Uterus (tissue), 3 donors: ENCODE measurements at regions not wholly inside any gene's neighbourhood (a gene's known extent, or its start where the extent isn't known, plus 50 kb on each side); places are given as distances from the start of the nearest gene placed in this dataset.

ENCODE experiments used
- DNase-seq, 2 donors: peaks; one replicate each; pipeline ENCODE4 v3.0.0-alpha.2; 2019 to 2020
- H3K27ac ChIP-seq, 2 donors: fragments of 200-600 bp; sonication (generic); 1 replicate in 1 of 2; 2 replicates in 1 of 2; pipeline ENCODE4 v1.5.1; 2016 to 2018
- H3K27me3 ChIP-seq, 2 donors: fragments of 200-600 bp; sonication (generic); one replicate each; pipeline ENCODE4 v1.5.1; 2018 to 2019; ENCODE audit warnings: control low read depth in 1 of 2
- H3K36me3 ChIP-seq, 2 donors: fragments of 200-600 bp; sonication (generic); one replicate each; pipeline ENCODE4 v1.5.1; 2019; ENCODE audit warnings: control low read depth in 1 of 2
- H3K4me1 ChIP-seq, 2 donors: fragments of 200-600 bp; sonication (generic); one replicate each; pipeline ENCODE4 v1.5.1; 2018 to 2019; ENCODE audit warnings: control low read depth in 1 of 2
- H3K4me3 ChIP-seq, 2 donors: fragments of 200-600 bp; sonication (generic); 1 replicate in 1 of 2; 2 replicates in 1 of 2; pipeline ENCODE4 v1.5.1; 2018 to 2019; ENCODE audit warnings: mild to moderate bottlenecking in 1 of 2
- H3K9me3 ChIP-seq, 2 donors: fragments of 200-600 bp; sonication (generic); one replicate each; pipeline ENCODE4 v1.5.1; 2019; ENCODE audit warnings: control low read depth in 1 of 2
- POLR2A ChIP-seq, 2 donors: fragments of 450-650 bp; IDR thresholded peaks; one replicate each; pipeline ENCODE4 v1.6.1; 2016; ENCODE audit warnings: antibody characterized with exemption in 2 of 2, mild to moderate bottlenecking in 1 of 2, moderate library complexity in 1 of 2
- intact Hi-C: fragments of 100-400 bp; cut with DNase I; formaldehyde crosslinking; loops from one replicate; pipeline ENCODE4 v1.15.1; 2023; ENCODE audit warnings: low total_unique reads
- TF ChIP-seq, protein P1 (sequence below), 4 experiments: fragments of 200-600 bp in 2 of 4; fragments of 450-650 bp in 2 of 4; sonication (generic) in 2 of 4; IDR thresholded peaks; one replicate each; pipeline ENCODE4 v1.5.1; 2016 to 2019; ENCODE audit warnings: antibody characterized with exemption in 4 of 4, mild to moderate bottlenecking in 2 of 4, moderate library complexity in 1 of 4
- donor health status: DM: yes; HTN: yes; CAD: no.

DNA sequence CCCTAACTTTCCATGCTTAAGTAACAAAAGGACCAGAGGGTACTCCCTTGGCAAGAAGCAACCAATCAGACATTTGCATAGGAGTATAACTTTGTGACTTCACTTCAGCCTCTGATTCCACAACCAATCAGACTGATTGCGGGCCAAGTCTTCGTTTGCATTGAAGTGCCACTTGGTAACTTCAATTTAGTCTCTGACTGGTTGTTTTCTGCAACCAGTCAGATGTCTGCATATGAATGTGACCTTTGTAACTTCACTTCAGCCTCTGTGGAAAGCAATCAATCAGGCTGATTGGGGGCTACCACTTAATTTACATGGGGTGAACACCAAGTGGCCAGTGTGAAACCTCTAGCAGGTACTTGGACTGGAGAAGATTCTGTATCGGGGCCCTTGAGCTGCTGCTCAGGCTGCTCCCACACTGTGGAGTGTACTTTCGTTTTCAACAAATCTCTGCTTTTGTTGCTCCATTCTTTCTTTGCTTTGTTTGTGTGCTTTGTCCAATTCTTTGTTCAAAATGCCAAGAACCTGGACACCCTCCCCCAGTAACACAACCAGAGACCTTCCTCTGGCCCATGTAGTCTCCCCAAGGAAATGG lies 241.5 kb downstream of the ACKR3 start:
- no peaks in the 10 kb centered on the region for H3K27me3 ChIP-seq
- H3K9me3 ChIP-seq: no peaks in the 10 kb centered on the region
- H3K4me1 ChIP-seq: no peaks in the 10 kb centered on the region
- H3K36me3 ChIP-seq: no peaks in the 10 kb centered on the region
- no peak for DNase-seq
- H3K4me3 ChIP-seq: no peak overlapping the region
- TF ChIP-seq, protein P1, sequence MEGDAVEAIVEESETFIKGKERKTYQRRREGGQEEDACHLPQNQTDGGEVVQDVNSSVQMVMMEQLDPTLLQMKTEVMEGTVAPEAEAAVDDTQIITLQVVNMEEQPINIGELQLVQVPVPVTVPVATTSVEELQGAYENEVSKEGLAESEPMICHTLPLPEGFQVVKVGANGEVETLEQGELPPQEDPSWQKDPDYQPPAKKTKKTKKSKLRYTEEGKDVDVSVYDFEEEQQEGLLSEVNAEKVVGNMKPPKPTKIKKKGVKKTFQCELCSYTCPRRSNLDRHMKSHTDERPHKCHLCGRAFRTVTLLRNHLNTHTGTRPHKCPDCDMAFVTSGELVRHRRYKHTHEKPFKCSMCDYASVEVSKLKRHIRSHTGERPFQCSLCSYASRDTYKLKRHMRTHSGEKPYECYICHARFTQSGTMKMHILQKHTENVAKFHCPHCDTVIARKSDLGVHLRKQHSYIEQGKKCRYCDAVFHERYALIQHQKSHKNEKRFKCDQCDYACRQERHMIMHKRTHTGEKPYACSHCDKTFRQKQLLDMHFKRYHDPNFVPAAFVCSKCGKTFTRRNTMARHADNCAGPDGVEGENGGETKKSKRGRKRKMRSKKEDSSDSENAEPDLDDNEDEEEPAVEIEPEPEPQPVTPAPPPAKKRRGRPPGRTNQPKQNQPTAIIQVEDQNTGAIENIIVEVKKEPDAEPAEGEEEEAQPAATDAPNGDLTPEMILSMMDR (IDR thresholded peaks at IDR 0.05): no peak
- TF ChIP-seq POLR2A (IDR thresholded peaks at IDR 0.05): no peak
- no peak overlapping the region for H3K27ac ChIP-seq
- intact Hi-C loops: no loop called here

DNA sequence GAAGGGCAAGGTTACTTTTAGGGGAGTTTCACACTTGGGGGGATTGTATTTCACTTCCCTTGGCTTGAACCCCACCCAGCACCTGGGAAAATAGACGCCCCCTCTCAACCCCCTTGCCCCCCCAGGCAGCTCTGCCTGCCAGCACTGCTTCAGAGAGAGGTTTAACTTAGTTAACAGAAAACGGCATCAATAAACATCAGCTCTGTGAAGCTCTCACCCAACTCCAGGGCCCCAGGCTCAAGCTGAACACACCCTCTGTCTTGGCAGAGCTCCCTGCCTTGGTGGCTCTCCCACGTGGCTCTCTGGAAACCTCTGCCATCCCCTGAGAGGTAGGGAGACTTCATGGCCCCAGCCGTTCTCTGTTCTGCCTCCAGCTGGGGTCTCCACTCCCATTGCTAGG lies 244.1 kb downstream of the ACKR3 start:
- Histone ChIP-seq H3K4me3 (no peak overlapping the region), H3K36me3 (no peaks in the 10 kb centered on the region), H3K4me1 (no peaks in the 10 kb centered on the region), H3K27ac (no peak overlapping the region), H3K9me3 (no peaks in the 10 kb centered on the region), H3K27me3 (no peaks in the 10 kb centered on the region)
- intact Hi-C loops: no loop called here
- TF ChIP-seq, protein P1 (IDR thresholded peaks at IDR 0.05): no peak
- no peak for TF ChIP-seq POLR2A (IDR thresholded peaks at IDR 0.05)
- no peak for DNase-seq

DNA sequence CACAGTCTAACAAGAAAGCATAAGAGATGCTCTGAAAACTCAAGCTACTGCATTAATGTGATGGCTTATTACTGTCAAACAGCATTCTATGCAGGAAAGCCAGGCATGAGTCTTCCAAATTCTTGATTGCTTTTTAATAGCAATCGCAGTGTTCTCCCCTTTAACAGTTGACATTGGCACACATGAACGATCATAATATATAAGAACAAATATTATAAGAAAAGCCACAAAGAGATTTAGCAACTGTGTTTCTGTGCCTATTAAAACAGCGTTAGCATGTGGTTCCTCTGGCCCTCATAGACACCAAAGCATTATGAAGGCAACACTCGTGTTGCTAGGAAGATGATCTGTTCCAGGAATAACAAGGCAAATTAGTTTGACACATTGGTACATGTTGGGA lies 245.0 kb downstream of the ACKR3 start:
- TF ChIP-seq, protein P1 (IDR thresholded peaks at IDR 0.05): no peak
- no peak for TF ChIP-seq POLR2A (IDR thresholded peaks at IDR 0.05)
- intact Hi-C loops: no loop called here
- Histone ChIP-seq H3K4me3 (no peak overlapping the region), H3K27me3 (no peaks in the 10 kb centered on the region), H3K27ac (no peak overlapping the region), H3K4me1 (no peaks in the 10 kb centered on the region), H3K9me3 (no peaks in the 10 kb centered on the region), H3K36me3 (no peaks in the 10 kb centered on the region)
- no peak for DNase-seq

DNA sequence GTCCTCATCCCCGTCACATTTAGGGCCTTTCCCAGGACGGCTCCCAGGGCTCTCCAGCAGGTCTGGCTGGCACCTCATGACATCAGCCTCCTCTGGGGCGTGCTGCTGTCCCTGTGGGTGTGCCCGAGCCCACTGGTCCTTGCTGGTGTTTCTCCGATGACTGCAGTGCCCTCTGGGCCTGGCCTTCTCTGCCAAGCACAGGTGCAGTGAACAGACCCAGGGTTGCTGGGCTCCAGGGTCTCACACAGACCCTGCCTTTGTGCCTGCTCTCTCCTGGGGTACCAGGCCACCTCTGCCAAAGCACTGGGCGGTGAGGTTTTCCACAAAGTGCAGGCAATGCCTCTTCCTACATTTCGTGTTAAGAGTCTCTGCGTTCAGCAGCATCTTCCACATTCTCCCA lies 246.1 kb downstream of the ACKR3 start:
- Histone ChIP-seq H3K9me3 (no peaks in the 10 kb centered on the region), H3K27ac (no peak overlapping the region), H3K4me3 (no peak overlapping the region), H3K4me1 (no peaks in the 10 kb centered on the region), H3K27me3 (no peaks in the 10 kb centered on the region), H3K36me3 (no peaks in the 10 kb centered on the region)
- intact Hi-C loops: no loop called here
- TF ChIP-seq, protein P1 (IDR thresholded peaks at IDR 0.05): no peak
- no peak for TF ChIP-seq POLR2A (IDR thresholded peaks at IDR 0.05)
- DNase-seq: no peak

DNA sequence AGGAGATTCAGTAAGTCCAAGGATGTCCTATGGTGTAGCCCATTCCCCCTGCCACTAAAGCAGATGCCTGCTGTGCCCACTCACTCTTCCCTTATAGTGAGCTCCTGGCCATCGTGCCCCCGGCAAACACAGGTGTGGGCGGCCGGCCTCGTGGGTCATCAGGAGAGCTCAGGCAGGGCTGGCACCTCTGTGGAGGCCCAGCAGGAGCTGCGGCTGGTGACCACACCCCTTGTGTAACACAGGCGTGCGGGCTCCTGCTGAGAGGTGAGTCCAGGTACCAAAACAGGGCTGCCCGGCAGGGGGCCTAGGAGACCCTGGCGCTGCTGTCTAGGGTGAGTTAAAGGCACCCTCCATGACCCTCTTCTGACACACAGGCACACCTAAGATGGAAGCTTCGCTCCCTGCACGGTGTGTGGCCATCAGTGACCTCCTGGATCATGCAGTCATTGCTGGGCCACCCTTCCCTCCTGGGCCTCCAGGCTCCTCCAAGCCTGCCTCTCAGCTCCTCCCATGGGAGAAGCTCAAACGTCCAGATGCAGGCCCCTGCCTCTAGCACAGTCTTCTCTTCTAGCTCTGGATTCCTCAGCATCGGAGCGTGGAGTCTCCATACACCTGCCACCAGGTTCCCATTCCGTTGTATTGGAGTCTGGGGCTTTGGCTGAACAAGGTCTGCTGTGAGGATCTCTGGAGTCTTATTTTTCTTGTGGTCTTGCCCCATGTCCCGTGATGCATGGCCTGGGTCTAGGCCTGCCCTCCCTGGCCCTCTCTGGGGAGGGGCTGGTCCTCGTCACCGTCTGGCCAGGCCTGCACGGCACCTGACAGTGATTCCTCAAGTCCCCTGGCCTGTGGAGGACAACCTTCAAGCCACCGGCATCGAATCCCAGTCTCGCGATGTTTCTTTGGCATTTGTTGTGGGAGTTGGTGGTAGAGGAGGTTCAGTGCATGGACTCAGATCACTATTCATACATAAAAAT lies 246.9 kb downstream of the ACKR3 start:
- Histone ChIP-seq H3K4me3 (no peak overlapping the region), H3K27me3 (no peaks in the 10 kb centered on the region), H3K27ac (no peak overlapping the region), H3K36me3 (no peaks in the 10 kb centered on the region), H3K4me1 (no peaks in the 10 kb centered on the region), H3K9me3 (no peaks in the 10 kb centered on the region)
- no peak for DNase-seq
- TF ChIP-seq, protein P1 (IDR thresholded peaks at IDR 0.05): no peak
- intact Hi-C loops: no loop called here
